H1 (cell line): ENCODE measurements at regions not wholly inside any gene's neighbourhood (a gene's known extent, or its start where the extent isn't known, plus 50 kb on each side); places are given as distances from the start of the nearest gene placed in this dataset.

ENCODE experiments used
- CTCF ChIA-PET: fragments of 300-600 bp; sonication (Branson Sonifier 250); formaldehyde crosslinking; loops from one replicate; lab custom pipeline; 2021; ENCODE audit not compliant: partially characterized antibody; lab: Charles Lee
- POLR2A ChIA-PET: fragments of 300-600 bp; sonication (Branson Sonifier 250); formaldehyde crosslinking; loops from one replicate; lab custom pipeline; 2021; ENCODE audit warnings: inconsistent platforms; ENCODE audit not compliant: partially characterized antibody; lab: Charles Lee
- DNase-seq, 2 experiments: peaks; one replicate each; pipeline versions ENCODE4 v3.0.0 to v3.0.0-alpha.2; 2010 to 2022; ENCODE audit warnings: low spot score in 2 of 2, low read depth in 1 of 2, mixed read lengths in 1 of 2
- FAIRE-seq: peaks from 2 replicates; lab custom pipeline; 2011; peaks lifted over from hg19 to GRCh38; lab: Jason Lieb, UNC
- H2AFZ ChIP-seq: 2 replicates; pipeline ENCODE4 v1.8.1; 2012; ENCODE audit warnings: low read length, inconsistent platforms
- H2AK5ac ChIP-seq: 2 replicates; pipeline ENCODE4 v1.6.1; 2013; ENCODE audit warnings: low read depth, low read length
- H2BK120ac ChIP-seq: replicated peaks from 2 replicates; pipeline ENCODE3; 2013; ENCODE audit warnings: low read depth, low read length, inconsistent platforms
- H2BK12ac ChIP-seq: 2 replicates; pipeline ENCODE4 v1.6.1; 2013; ENCODE audit warnings: low read depth, low read length
- H2BK15ac ChIP-seq: 2 replicates; pipeline ENCODE4 v1.6.1; 2013; ENCODE audit warnings: low read length
- H2BK20ac ChIP-seq: 2 replicates; pipeline ENCODE4 v1.6.1; 2013; ENCODE audit warnings: low read length
- H2BK5ac ChIP-seq: 2 replicates; pipeline ENCODE4 v1.6.1; 2013; ENCODE audit warnings: low read depth, low read length
- H3K14ac ChIP-seq: 2 replicates; pipeline ENCODE4 v1.6.1; 2013; ENCODE audit warnings: inconsistent platforms; ENCODE audit not compliant: insufficient read length
- H3K18ac ChIP-seq: 2 replicates; pipeline ENCODE4 v1.6.1; 2013; ENCODE audit warnings: low read length; ENCODE audit errors: extremely low read depth
- H3K23ac ChIP-seq: 2 replicates; pipeline ENCODE4 v1.6.1; 2013; ENCODE audit warnings: inconsistent platforms; ENCODE audit not compliant: insufficient read length
- H3K23me2 ChIP-seq: 2 replicates; pipeline ENCODE4 v1.6.1; 2013; ENCODE audit warnings: low read depth, low read length
- H3K27ac ChIP-seq: 2 replicates; pipeline ENCODE4 v1.6.1; 2011; ENCODE audit warnings: low read depth, low read length, inconsistent platforms
- H3K27me3 ChIP-seq, 4 experiments: replicated peaks in 1 of 4; 1 replicate in 1 of 4; 2 replicates in 3 of 4; pipeline versions ENCODE4 v1.6.1 to v1.8.1; 2011 to 2013; ENCODE audit warnings: low read length in 3 of 4, mild to moderate bottlenecking in 3 of 4, inconsistent platforms in 2 of 4, mixed read lengths in 2 of 4, moderate library complexity in 1 of 4; ENCODE audit not compliant: control insufficient read depth in 3 of 4, insufficient read depth in 3 of 4; ENCODE audit errors: extremely low read depth in 1 of 4
- H3K36me3 ChIP-seq, 4 experiments: 2 replicates each; pipeline versions ENCODE4 v1.6.1 to v1.8.1; 2011 to 2013; ENCODE audit warnings: mild to moderate bottlenecking in 4 of 4, low read length in 3 of 4, moderate library complexity in 2 of 4, control low read depth in 1 of 4, inconsistent platforms in 1 of 4; ENCODE audit not compliant: insufficient read depth in 4 of 4, control insufficient read depth in 2 of 4
- H3K4ac ChIP-seq: replicated peaks from 2 replicates; pipeline ENCODE3; 2013; ENCODE audit warnings: low read length, low read depth, mixed read lengths, inconsistent platforms; ENCODE audit not compliant: insufficient read length
- H3K4me1 ChIP-seq, 4 experiments: replicated peaks in 1 of 4; 1 replicate in 1 of 4; 2 replicates in 3 of 4; pipeline versions ENCODE4 v1.6.1 to v1.8.1; 2011 to 2013; ENCODE audit warnings: low read length in 3 of 4, inconsistent platforms in 2 of 4, mixed read lengths in 1 of 4; ENCODE audit not compliant: insufficient read depth in 4 of 4, control insufficient read depth in 3 of 4
- H3K4me2 ChIP-seq, 2 experiments: 2 replicates each; pipeline versions ENCODE4 v1.6.1 to v1.8.1; 2011 to 2013; ENCODE audit warnings: low read depth in 2 of 2, low read length in 2 of 2, control low read depth in 1 of 2, inconsistent platforms in 1 of 2, mild to moderate bottlenecking in 1 of 2; ENCODE audit not compliant: insufficient read depth in 1 of 2
- H3K4me3 ChIP-seq, 4 experiments: fragments of 200-600, 300-600 bp in 1 of 4; sonication (generic), shearing (Covaris generic), sonication (Bioruptor Twin) in 1 of 4; 2 replicates each; pipeline versions ENCODE4 v1.5.1 to v1.8.1; 2011 to 2016; ENCODE audit warnings: low read length in 4 of 4, low read depth in 3 of 4, control low read depth in 2 of 4, inconsistent platforms in 2 of 4, mild to moderate bottlenecking in 2 of 4, mixed read lengths in 1 of 4, moderate library complexity in 1 of 4; ENCODE audit not compliant: insufficient read depth in 2 of 4; ENCODE audit errors: extremely low read depth in 1 of 4
- H3K56ac ChIP-seq: replicated peaks from 2 replicates; pipeline ENCODE3; 2013; ENCODE audit warnings: low read depth, mild to moderate bottlenecking, mixed read lengths, low read length, inconsistent platforms; ENCODE audit not compliant: insufficient read length
- H3K79me1 ChIP-seq: 2 replicates; pipeline ENCODE4 v1.6.1; 2013; ENCODE audit warnings: low read depth, low read length, control low read depth
- H3K79me2 ChIP-seq, 2 experiments: 2 replicates each; pipeline versions ENCODE4 v1.6.1 to v1.8.1; 2012 to 2013; ENCODE audit warnings: low read length in 2 of 2, mild to moderate bottlenecking in 2 of 2, inconsistent platforms in 1 of 2; ENCODE audit not compliant: insufficient read depth in 2 of 2, control insufficient read depth in 1 of 2
- H3K9ac ChIP-seq, 4 experiments: replicated peaks in 1 of 4; 1 replicate in 1 of 4; 2 replicates in 3 of 4; pipeline versions ENCODE4 v1.6.1 to v1.8.1; 2011 to 2013; ENCODE audit warnings: low read depth in 3 of 4, low read length in 3 of 4, control low read depth in 2 of 4, mild to moderate bottlenecking in 2 of 4, moderate library complexity in 2 of 4, inconsistent platforms in 1 of 4; ENCODE audit errors: extremely low read depth in 1 of 4
- H3K9me3 ChIP-seq, 2 experiments: 2 replicates each; pipeline versions ENCODE4 v1.6.1 to v1.8.1; 2012 to 2013; ENCODE audit warnings: mild to moderate bottlenecking in 2 of 2, moderate library complexity in 2 of 2, control low read depth in 1 of 2, inconsistent platforms in 1 of 2, low read depth in 1 of 2, low read length in 1 of 2, mixed read lengths in 1 of 2; ENCODE audit not compliant: insufficient read depth in 2 of 2
- H4K20me1 ChIP-seq, 2 experiments: replicated peaks in 1 of 2; 2 replicates each; pipeline versions ENCODE3 to v1.8.1; 2011 to 2013; ENCODE audit warnings: inconsistent platforms in 2 of 2, low read length in 2 of 2, mild to moderate bottlenecking in 1 of 2; ENCODE audit not compliant: insufficient read depth in 2 of 2, control insufficient read depth in 1 of 2
- H4K5ac ChIP-seq: 2 replicates; pipeline ENCODE4 v1.6.1; 2013; ENCODE audit warnings: low read length, low read depth, mixed read lengths, inconsistent platforms; ENCODE audit not compliant: insufficient read length
- H4K8ac ChIP-seq: 2 replicates; pipeline ENCODE4 v1.8.0; 2013; ENCODE audit warnings: mild to moderate bottlenecking, moderate library complexity, low read length, inconsistent platforms; ENCODE audit not compliant: insufficient read depth; ENCODE audit errors: extremely low read depth
- H4K91ac ChIP-seq: replicated peaks from 2 replicates; pipeline ENCODE3; 2013; ENCODE audit warnings: low read length, mixed read lengths, inconsistent platforms; ENCODE audit not compliant: insufficient read length
- BCL11A ChIP-seq, 2 experiments: IDR thresholded peaks; one replicate each; pipeline ENCODE4 v1.6.1; 2011; ENCODE audit warnings: low read depth in 2 of 2, low read length in 2 of 2, mild to moderate bottlenecking in 2 of 2
- BRCA1 ChIP-seq: IDR thresholded peaks from 2 replicates; pipeline ENCODE4 v1.6.1; 2012; ENCODE audit warnings: low read depth, low read length, improper control_type of control experiment
- CBX5 ChIP-seq: fragments of 300-800, 300-1000 bp; sonication (generic); IDR thresholded peaks from 2 replicates; pipeline ENCODE4 v1.7.1; 2016; ENCODE audit warnings: antibody characterized with exemption, low read length, low read depth
- EZH2 ChIP-seq: fragments of 200-600 bp; sonication (generic); IDR thresholded peaks from 2 replicates; pipeline ENCODE4 v1.7.1; 2012; ENCODE audit warnings: low read depth, mild to moderate bottlenecking, moderate library complexity, low read length, inconsistent platforms; ENCODE audit not compliant: severe bottlenecking
- GTF2F1 ChIP-seq: IDR thresholded peaks from 2 replicates; pipeline ENCODE4 v1.6.1; 2012; ENCODE audit warnings: low read depth, low read length, improper control_type of control experiment, borderline replicate concordance
- KDM4A ChIP-seq: IDR thresholded peaks from one replicate; pipeline ENCODE4 v1.7.1; 2012; ENCODE audit warnings: low read depth, mild to moderate bottlenecking, moderate library complexity, low read length, inconsistent platforms; ENCODE audit not compliant: severe bottlenecking
- RNF2 ChIP-seq: fragments of 200-900, 300-1000 bp; sonication (generic); IDR thresholded peaks from 2 replicates; pipeline ENCODE4 v1.7.1; 2016; ENCODE audit warnings: borderline replicate concordance, low read depth, mild to moderate bottlenecking, antibody characterized with exemption, low read length; ENCODE audit not compliant: poor library complexity, severe bottlenecking; ENCODE audit errors: missing control alignments
- RXRA ChIP-seq: IDR thresholded peaks from 2 replicates; pipeline ENCODE4 v1.6.1; 2011; ENCODE audit warnings: low read depth, mild to moderate bottlenecking, low read length, moderate library complexity; ENCODE audit not compliant: insufficient read depth
- SIRT6 ChIP-seq: IDR thresholded peaks from one replicate; pipeline ENCODE4 v1.7.1; 2012; ENCODE audit warnings: low read length, inconsistent platforms
- SP4 ChIP-seq: IDR thresholded peaks from 2 replicates; pipeline ENCODE4 v1.6.1; 2012; ENCODE audit warnings: low read length, inconsistent platforms
- SRF ChIP-seq: IDR thresholded peaks from 2 replicates; pipeline ENCODE4 v1.6.1; 2011; ENCODE audit warnings: mild to moderate bottlenecking, low read depth, low read length, moderate library complexity
- TCF12 ChIP-seq: IDR thresholded peaks from 2 replicates; pipeline ENCODE4 v1.6.1; 2011; ENCODE audit warnings: low read depth, mild to moderate bottlenecking, low read length
- WGBS, 2 experiments: shearing (Covaris generic) in 1 of 2; methylation state at CpG; one replicate each; pipeline versions ENCODE4 v1.1.6 to v1.1.7; 2013 to 2015; ENCODE audit warnings: low lambda C conversion rate in 2 of 2, mixed read lengths in 2 of 2, inconsistent platforms in 1 of 2, low coverage in 1 of 2, missing lambda C conversion rate in 1 of 2; ENCODE audit not compliant: insufficient replicate concordance in 2 of 2, insufficient coverage in 1 of 2, insufficient read length in 1 of 2; ENCODE audit errors: extremely low coverage in 1 of 2, missing lambda C conversion rate in 1 of 2; 5-methylcytosine and 5-hydroxymethylcytosine counted together
- TF ChIP-seq, protein P1 (sequence below), 3 experiments: IDR thresholded peaks; 1 replicate in 2 of 3; 2 replicates in 1 of 3; pipeline versions ENCODE4 v1.5.1 to v1.6.1; 2011; ENCODE audit warnings: low read length in 3 of 3, mild to moderate bottlenecking in 3 of 3, inconsistent platforms in 2 of 3, low read depth in 1 of 3, moderate library complexity in 1 of 3; ENCODE audit not compliant: insufficient read depth in 1 of 3; ENCODE audit errors: control extremely low read depth in 1 of 3

DNA sequence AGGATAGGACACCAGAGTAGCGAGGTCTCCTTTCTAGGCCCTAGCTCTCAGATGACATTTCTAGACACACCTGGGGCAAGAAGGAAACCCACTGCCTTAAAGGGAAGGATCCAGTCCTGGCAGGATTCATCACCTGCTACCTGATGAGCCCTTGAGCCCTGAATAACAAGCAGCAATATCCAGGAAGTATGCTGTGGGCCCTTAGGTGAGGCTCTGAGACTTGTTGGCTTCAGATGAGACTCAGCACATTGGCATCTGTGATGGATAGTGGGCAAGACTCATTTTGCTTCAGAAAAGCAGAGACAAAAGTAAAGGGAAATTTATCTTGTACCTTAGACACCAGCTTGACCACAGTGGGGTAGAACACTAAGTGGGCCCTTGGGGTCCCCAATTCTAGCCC is 238.4 kb upstream of the MEOX2 start:
- Histone ChIP-seq H3K79me1 (no peaks in the 10 kb centered on the region), H2BK15ac (no peak overlapping the region), H3K27me3 (no peaks in the 10 kb centered on the region), H4K5ac (no peak overlapping the region), H3K23me2 (no peaks in the 10 kb centered on the region), H3K4ac (no peak overlapping the region), H3K18ac (no peak overlapping the region), H2AK5ac (no peak overlapping the region), H4K91ac (no peak overlapping the region), H4K20me1 (no peaks in the 10 kb centered on the region), H4K8ac (no peak overlapping the region), H2AFZ (no peak overlapping the region), H3K4me3 (no peak overlapping the region), H2BK5ac (no peak overlapping the region), H3K9ac (no peak overlapping the region), H3K4me2 (no peak overlapping the region), H3K79me2 (no peaks in the 10 kb centered on the region), H3K27ac (no peak overlapping the region), H3K4me1 (no peaks in the 10 kb centered on the region), H3K14ac (no peak overlapping the region), H3K23ac (no peak overlapping the region), H3K56ac (no peak overlapping the region), H2BK20ac (no peak overlapping the region), H3K36me3 (no peaks in the 10 kb centered on the region), H3K9me3 (no peaks in the 10 kb centered on the region), H2BK12ac (no peak overlapping the region), H2BK120ac (no peak overlapping the region)
- POLR2A ChIA-PET = no interaction called here
- WGBS, 2 experiments = 100% methylated on average over 1 of the region's 1 CpG; no CpG with 5 or more reads in 1 of the 2 experiments
- FAIRE-seq (no peak), DNase-seq (no peak)
- CTCF ChIA-PET = no interaction called here
- TF ChIP-seq RNF2 (no peak), EZH2 (no peak), SRF (no peak), GTF2F1 (no peak), SIRT6 (no peak), TCF12 (no peak), CBX5 (no peak), BCL11A (IDR thresholded peaks at IDR 0.05; ENCODE audit: low read depth in 2 of 2, low read length in 2 of 2) (no peak), SP4 (no peak), BRCA1 (no peak), KDM4A (no peak), RXRA (no peak)
- TF ChIP-seq, protein P1, sequence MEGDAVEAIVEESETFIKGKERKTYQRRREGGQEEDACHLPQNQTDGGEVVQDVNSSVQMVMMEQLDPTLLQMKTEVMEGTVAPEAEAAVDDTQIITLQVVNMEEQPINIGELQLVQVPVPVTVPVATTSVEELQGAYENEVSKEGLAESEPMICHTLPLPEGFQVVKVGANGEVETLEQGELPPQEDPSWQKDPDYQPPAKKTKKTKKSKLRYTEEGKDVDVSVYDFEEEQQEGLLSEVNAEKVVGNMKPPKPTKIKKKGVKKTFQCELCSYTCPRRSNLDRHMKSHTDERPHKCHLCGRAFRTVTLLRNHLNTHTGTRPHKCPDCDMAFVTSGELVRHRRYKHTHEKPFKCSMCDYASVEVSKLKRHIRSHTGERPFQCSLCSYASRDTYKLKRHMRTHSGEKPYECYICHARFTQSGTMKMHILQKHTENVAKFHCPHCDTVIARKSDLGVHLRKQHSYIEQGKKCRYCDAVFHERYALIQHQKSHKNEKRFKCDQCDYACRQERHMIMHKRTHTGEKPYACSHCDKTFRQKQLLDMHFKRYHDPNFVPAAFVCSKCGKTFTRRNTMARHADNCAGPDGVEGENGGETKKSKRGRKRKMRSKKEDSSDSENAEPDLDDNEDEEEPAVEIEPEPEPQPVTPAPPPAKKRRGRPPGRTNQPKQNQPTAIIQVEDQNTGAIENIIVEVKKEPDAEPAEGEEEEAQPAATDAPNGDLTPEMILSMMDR (IDR thresholded peaks at IDR 0.05; ENCODE audit: control extremely low read depth in 1 of 3, insufficient read depth in 1 of 3, low read depth in 1 of 3, low read length in 3 of 3) = no peak
